ENCODE measurements at regions not wholly inside any gene's neighbourhood (a gene's known extent, or its start where the extent isn't known, plus 50 kb on each side); places are given as distances from the start of the nearest gene placed in this dataset.
A peak's percentile ranks its signal among the peaks of the same experiment; 100 is the strongest.
"Not testable (repeated sequence)": the region's sequence is repeated elsewhere in the genome, so short reads cannot be mapped to it uniquely, and the experiment has no call there.

DNA sequence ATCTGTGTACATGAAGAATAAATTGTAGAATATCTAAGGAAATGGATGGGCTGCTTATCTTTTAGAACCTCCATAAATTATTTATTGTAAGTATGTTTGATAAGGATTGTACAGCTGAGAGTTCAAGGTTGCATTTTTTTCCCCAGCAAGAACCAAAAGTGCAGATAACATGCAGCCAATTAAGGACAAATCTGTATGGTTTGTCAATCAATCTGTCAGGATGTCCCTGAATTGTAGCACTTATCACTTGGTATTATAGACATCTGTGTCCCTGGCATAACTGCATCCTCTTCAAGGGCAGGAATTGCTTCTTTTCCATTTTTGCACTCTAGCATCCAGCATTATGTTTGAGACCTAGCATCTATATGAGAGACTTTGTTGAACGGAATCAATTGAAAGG, 95.4 kb upstream of the IGFBP7 start:
- DNase-seq: no peak

- DNase-seq: no peak
Observed at GRCh38 chr4:57200799-57201327, 90.7 kb upstream of the IGFBP7 start.

DNA sequence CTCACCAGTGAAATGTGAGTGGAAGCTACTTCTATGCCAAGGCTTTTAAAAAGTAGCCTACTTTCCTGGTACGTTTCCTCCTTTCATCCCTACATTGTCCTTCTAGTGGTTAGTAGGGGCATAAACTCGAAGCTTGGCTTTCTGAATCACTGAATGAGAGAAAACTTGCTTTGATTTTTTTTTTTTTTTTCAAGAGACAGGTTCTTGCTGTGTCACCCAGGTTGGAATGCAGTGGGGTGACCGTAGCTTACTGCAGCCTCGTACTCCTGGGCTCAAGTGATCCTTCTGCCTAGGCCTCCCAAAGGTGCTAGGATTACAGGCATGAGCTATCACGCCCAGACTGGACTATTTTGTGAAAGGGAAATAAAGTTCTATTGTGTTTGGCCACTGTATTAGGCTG, 89.1 kb upstream of the IGFBP7 start:
- no peak for DNase-seq

- DNase-seq: no peak
Observed at GRCh38 chr4:57195622-57196021, 85.4 kb upstream of the IGFBP7 start.

GRCh38 chr4:57194068-57194611, 84.0 kb upstream of the IGFBP7 start:
- DNase-seq: no peak

GRCh38 chr4:57193209-57193810, 83.1 kb upstream of the IGFBP7 start:
- no peak for DNase-seq

DNA sequence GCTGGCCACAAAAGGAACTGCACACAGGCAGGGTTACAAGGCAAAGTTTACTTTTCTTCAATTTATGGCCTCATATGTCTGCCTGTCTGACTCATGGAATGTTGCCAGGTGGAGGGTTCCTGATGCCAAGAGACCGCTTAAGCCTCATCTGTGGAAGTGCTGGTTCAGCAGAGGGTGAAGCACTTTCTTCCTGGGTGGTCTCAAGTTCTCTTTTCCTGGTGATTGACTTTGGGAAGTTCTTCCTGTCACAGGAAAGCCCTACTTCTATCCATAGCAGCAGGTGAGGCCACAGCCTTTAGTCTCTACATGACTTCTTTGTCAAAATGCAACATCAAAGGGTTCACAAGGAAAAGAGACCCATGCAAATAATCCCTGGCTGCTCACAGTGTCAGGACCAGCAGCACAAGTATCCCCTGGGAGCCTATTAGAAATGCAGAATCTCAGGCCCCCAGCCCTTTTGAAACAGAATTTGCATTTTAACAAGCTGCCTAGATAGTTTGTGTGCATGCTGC, 81.4 kb upstream of the IGFBP7 start:
- DNase-seq: no peak

- peak in 2 of 3 experiments; percentile 4 to 30 for DNase-seq
Observed at GRCh38 chr4:57190601-57191481, 80.7 kb upstream of the IGFBP7 start.

GRCh38 chr4:57187246-57187645, 77.1 kb upstream of the IGFBP7 start:
- DNase-seq: no peak

GRCh38 chr4:57184378-57185029, 74.3 kb upstream of the IGFBP7 start:
- no peak for DNase-seq

DNA sequence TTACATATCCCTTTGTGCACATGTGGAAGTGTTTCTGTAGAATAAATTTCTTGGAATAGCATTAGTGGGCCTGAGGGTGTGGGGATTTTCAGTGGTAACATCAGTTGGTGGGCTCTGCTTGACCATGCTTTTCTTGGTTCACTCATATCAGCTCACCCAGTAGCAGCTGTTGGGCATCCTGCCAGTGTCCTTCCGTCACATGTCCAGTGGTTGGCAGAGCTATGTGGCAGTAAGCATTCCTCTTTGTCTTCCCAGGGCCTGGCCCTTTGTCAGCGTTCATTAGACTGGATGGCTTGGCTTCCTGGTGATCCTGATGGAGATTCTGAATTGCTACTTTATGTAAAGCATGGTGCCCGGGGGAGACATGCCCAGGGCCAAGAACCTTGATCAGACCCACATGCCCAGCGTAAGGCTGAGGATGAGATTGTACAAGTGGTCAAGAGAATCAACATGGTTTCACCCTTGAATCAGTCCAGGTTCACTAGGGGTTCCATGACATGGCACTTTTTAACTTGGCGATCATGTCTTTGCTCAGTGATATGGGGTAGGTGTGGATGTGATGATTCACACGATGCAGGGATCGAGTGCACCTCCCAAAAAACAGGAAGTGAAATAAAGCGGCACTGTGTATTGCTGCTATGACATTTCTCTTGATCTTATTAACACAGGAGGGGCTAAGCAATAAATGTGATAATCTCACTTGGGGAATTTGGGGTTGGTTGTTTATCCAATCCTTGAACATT, 72.1 kb upstream of the IGFBP7 start:
- DNase-seq: no peak

GRCh38 chr4:57173136-57173535, 63.0 kb upstream of the IGFBP7 start:
- not testable (repeated sequence) for DNase-seq

DNA sequence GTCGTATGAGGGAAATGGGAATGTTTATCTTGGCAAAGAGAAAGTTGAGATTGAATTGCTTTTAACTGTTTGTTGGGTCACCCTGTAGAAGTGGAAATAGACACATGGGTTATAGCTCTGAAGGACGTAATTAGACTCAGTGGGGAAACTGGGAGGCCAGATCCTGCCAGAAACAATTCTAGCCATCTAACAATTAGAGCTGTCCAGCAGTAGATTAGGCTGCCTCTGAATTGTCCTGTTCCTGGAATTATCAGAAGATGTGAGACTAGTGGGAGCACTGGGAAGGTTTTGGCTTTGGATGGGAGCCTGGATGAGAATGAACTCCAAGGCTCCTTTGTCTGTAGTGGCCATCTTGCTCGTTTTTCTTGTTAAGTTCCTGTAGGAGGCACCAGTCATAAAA, 61.9 kb upstream of the IGFBP7 start:
- DNase-seq: no peak

DNA sequence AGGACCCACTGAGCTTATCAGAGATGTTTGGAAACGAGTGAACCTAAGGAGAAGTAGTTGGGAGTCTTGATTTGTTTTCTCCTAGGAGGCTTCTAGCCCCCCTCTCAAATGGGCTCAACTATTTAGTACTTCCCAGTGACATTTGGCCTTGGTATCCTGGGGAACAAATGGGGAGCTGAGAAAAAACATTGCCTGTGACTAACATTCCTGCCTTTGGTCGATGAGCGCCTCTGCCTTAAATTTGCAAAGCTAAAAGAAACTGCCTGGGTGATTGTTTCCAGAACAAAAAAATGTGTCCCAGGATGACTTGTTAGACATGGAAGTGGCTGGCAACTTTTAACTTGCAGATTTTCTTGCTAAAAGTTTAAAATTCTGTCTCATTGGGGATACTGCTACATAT, 58.8 kb upstream of the IGFBP7 start:
- no peak for DNase-seq

DNA sequence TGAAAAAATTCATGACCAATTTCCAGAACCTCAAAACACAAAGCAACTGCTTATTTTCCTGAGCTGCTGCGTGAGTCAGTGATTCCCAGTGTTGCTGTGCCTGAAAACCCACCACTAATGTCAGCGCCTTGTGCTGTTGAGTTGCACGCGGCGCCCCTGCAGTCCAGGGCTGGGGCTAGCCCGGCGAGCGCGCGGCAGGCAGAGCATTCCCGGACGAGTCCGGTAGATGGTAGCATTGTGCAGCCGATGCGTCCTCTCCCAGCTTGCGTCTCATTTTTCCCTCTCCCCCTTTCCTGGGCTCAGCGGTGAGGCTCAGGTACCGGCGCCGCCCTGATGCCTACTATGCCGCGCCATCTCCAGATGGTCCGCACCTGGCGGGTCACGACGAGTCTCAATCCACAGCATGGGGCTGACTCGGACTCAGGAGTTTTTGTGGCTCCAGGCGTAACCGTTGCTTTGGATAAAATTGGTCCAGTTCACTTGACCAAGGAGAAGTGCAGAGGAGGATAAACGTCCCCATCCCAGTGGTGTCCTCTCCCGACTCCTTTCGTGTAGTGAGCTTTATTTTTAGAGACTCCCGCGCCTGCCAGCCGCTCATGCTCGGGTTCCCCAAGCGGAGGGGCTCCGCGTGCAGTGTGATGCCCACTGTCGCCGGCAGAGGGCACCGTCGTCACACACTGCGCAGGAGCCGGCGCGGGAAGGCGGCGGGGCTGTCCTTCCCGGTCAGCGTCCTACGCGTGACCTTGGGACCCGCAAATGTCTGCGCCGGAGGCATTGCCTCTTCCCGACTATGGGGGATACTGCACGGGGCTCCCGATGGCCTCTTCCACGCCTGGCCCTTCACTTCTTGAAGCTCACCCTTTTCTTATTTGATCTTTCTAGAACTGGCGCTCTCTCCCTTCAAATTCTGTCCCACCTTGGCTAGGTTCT, 53.6 kb upstream of the IGFBP7 start:
- peak; percentile 75 to 92 (median 85) for DNase-seq

DNA sequence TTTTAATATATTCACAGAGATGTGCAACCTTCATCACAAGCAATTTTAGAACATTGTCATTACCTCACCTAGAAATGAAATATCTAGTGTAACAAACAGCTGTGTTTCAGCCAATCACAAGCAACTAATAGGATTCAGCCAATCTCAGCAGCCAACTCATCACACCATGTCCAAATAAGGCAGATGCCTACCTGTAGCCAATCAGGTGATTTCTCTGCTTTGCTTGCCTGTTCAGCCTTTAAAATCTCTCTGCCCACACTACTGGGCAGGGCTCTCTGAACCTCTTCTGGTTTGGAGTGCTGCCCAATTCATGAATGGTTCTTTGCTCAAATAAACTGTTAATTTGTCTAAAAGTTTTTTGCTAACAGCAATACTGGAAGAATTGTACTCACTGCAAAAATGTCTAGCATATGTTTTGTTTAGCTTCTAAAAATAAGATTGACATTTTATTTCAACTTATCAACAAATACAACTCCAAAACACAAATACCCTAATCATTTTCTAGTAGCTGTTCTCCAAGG, 52.4 kb upstream of the IGFBP7 start:
- DNase-seq: no peak

Data from NCI-H1417 (cell line).